Esophagus muscularis mucosa (tissue), 3 donors: ENCODE measurements at regions not wholly inside any gene's neighbourhood (a gene's known extent, or its start where the extent isn't known, plus 50 kb on each side); places are given as distances from the start of the nearest gene placed in this dataset.

Experiments
- CTCF ChIP-seq, 3 experiments: fragments of 200-600 bp in 2 of 3; fragments of 450-650 bp in 1 of 3; sonication (generic) in 2 of 3; IDR thresholded peaks; one replicate each; pipeline ENCODE4 v1.5.1; 2017 to 2019; ENCODE audit warnings: antibody characterized with exemption in 3 of 3, mild to moderate bottlenecking in 2 of 3, moderate library complexity in 1 of 3
- POLR2AphosphoS5 ChIP-seq, 2 donors: sonication (generic); formaldehyde crosslinking; IDR thresholded peaks; one replicate each; pipeline ENCODE4 v1.6.1; 2017; ENCODE audit warnings: antibody characterized with exemption in 2 of 2

- no peak for TF ChIP-seq CTCF (IDR thresholded peaks at IDR 0.05)
- TF ChIP-seq POLR2AphosphoS5 (IDR thresholded peaks at IDR 0.05) = no peak
These were observed 727.7 kb upstream of the GOLIM4 start for GRCh38 chr3:168823466-168823865.
